ENCODE measurements at regions not wholly inside any gene's neighbourhood (a gene's known extent, or its start where the extent isn't known, plus 50 kb on each side); places are given as distances from the start of the nearest gene placed in this dataset.

GRCh38 chr10:3010334-3010733 lies 57.0 kb upstream of the PFKP start:
- TF ChIP-seq CTCF (IDR thresholded peaks at IDR 0.05) (no peak), POLR2A (IDR thresholded peaks at IDR 0.05) (no peak)
